Occipital lobe (tissue), 1 donor: ENCODE measurements at regions not wholly inside any gene's neighbourhood (a gene's known extent, or its start where the extent isn't known, plus 50 kb on each side); places are given as distances from the start of the nearest gene placed in this dataset.
"Not testable (repeated sequence)": the region's sequence is repeated elsewhere in the genome, so short reads cannot be mapped to it uniquely, and the experiment has no call there.

Experiments used
- DNase-seq: peaks from one replicate; lab custom pipeline; 2025; lab: John Stamatoyannopoulos, UW

GRCh38 chr1:3992103-3992556 lies 92.1 kb upstream of the C1orf174 start:
- no peak for DNase-seq

- no peak for DNase-seq
These were observed 92.7 kb upstream of the C1orf174 start for GRCh38 chr1:3992746-3993145.

- DNase-seq, result no peak
These were observed 93.7 kb upstream of the C1orf174 start for GRCh38 chr1:3993619-3994375.

GRCh38 chr1:3995141-3995780 lies 95.2 kb upstream of the C1orf174 start:
- DNase-seq, result no peak

GRCh38 chr1:3996846-3997705 lies 97.0 kb upstream of the C1orf174 start:
- DNase-seq, result no peak

- DNase-seq, result no peak
These were observed 98.0 kb upstream of the C1orf174 start for GRCh38 chr1:3998086-3998485.

GRCh38 chr1:3999514-3999913 lies 99.4 kb upstream of the C1orf174 start:
- not testable (repeated sequence) for DNase-seq

GRCh38 chr1:3999941-4000735 lies 100.1 kb upstream of the C1orf174 start:
- DNase-seq, result no peak

- no peak for DNase-seq
These were observed 100.8 kb upstream of the C1orf174 start for GRCh38 chr1:4000811-4001251.

- DNase-seq, result no peak
These were observed 101.4 kb upstream of the C1orf174 start for GRCh38 chr1:4001461-4001860.

- DNase-seq, result no peak
These were observed 102.0 kb upstream of the C1orf174 start for GRCh38 chr1:4002061-4002521.

- no peak for DNase-seq
These were observed 102.7 kb upstream of the C1orf174 start for GRCh38 chr1:4002741-4003140.

GRCh38 chr1:4003846-4004505 lies 103.9 kb upstream of the C1orf174 start:
- no peak for DNase-seq

GRCh38 chr1:4004635-4005430 lies 104.8 kb upstream of the C1orf174 start:
- no peak for DNase-seq

GRCh38 chr1:4005431-4005830 lies 105.4 kb upstream of the C1orf174 start:
- DNase-seq, result no peak

- no peak for DNase-seq
These were observed 106.8 kb upstream of the C1orf174 start for GRCh38 chr1:4006676-4007374.

- DNase-seq, result no peak
These were observed 110.2 kb upstream of the C1orf174 start for GRCh38 chr1:4010284-4010683.

GRCh38 chr1:4010814-4011605 lies 110.9 kb upstream of the C1orf174 start:
- no peak for DNase-seq
